Esophagus (tissue), 2 donors: ENCODE measurements at regions not wholly inside any gene's neighbourhood (a gene's known extent, or its start where the extent isn't known, plus 50 kb on each side); places are given as distances from the start of the nearest gene placed in this dataset.

Source experiments
- H3K27ac ChIP-seq, 2 donors: one replicate each; pipeline ENCODE4 v1.5.1; 2013; ENCODE audit warnings: low read depth in 2 of 2, mild to moderate bottlenecking in 2 of 2, inconsistent platforms in 1 of 2, low read length in 1 of 2, moderate library complexity in 1 of 2
- H3K27me3 ChIP-seq, 2 donors: one replicate each; pipeline ENCODE4 v1.6.1; 2013; ENCODE audit warnings: low read length in 2 of 2, control low read depth in 1 of 2, mild to moderate bottlenecking in 1 of 2; ENCODE audit not compliant: insufficient read depth in 2 of 2, control insufficient read depth in 1 of 2
- H3K36me3 ChIP-seq, 2 donors: one replicate each; pipeline ENCODE4 v1.6.1; 2013; ENCODE audit warnings: low read length in 1 of 2; ENCODE audit not compliant: control insufficient read depth in 2 of 2, insufficient read depth in 2 of 2
- H3K4me1 ChIP-seq, 2 donors: one replicate each; pipeline ENCODE4 v1.6.1; 2013; ENCODE audit warnings: low read length in 1 of 2; ENCODE audit not compliant: control insufficient read depth in 2 of 2, insufficient read depth in 2 of 2
- H3K4me3 ChIP-seq, 2 donors: one replicate each; pipeline ENCODE4 v1.5.1; 2013; ENCODE audit warnings: low read length in 2 of 2, mild to moderate bottlenecking in 2 of 2, low read depth in 1 of 2, moderate library complexity in 1 of 2
- H3K9me3 ChIP-seq, 2 donors: one replicate each; pipeline ENCODE4 v1.6.1; 2013; ENCODE audit warnings: mild to moderate bottlenecking in 2 of 2, low read depth in 1 of 2, low read length in 1 of 2, moderate library complexity in 1 of 2; ENCODE audit not compliant: control insufficient read depth in 2 of 2, insufficient read depth in 1 of 2
- WGBS, 2 donors: extraction: QIAGEN DNeasy Blood & Tissue Kit; methylation state at CpG; one replicate each; pipeline ENCODE4 v1.1.7; 2013; 5-methylcytosine and 5-hydroxymethylcytosine counted together
- donor health status: healthy with polysubstance abuse.
- donor health status: Bipolar disorder and iron deficiency.

DNA sequence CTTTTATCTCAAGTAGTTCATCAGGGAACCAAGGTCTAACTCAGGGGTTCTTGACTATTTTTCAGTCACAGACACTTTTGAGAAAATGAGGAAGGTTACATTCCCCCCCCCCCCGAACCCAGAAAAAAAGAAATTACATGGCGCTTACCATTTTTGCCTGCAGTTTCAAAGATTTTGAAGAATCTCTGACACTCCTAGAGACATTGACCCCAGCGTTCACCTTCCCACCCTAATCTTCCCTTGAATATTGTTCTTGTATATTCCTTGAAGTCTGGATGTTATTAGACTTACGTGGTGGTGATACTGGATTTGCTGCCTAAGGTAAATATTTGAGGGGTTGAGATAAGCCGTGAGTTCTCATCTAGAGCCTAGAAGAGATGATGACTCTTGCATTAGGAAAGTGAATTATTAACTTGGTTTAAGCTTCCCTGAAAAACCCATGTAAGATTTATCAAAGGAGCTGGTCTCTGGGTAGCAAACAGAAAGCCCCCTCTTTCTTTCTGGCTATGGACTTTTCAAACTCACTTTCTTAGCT is 245.7 kb upstream of the FOXK1 start:
- no peak overlapping the region for H3K4me3 ChIP-seq
- 44 to 60% methylated on average over 5 of the region's 5 CpGs for WGBS, 2 donors
- H3K4me1 ChIP-seq: no peaks in the 10 kb centered on the region
- H3K9me3 ChIP-seq: peaks cover 0 to 3% of the 10 kb centered on the region in 2 donors
- H3K27ac ChIP-seq: no peak overlapping the region
- peaks cover 0 to 3% of the 10 kb centered on the region in 2 donors for H3K27me3 ChIP-seq
- H3K36me3 ChIP-seq: no peaks in the 10 kb centered on the region

- H3K9me3 ChIP-seq: peaks cover 0 to 3% of the 10 kb centered on the region in 2 donors
- no peak overlapping the region for H3K27ac ChIP-seq
- H3K4me3 ChIP-seq: no peak overlapping the region
- peaks cover 0 to 3% of the 10 kb centered on the region in 2 donors for H3K27me3 ChIP-seq
- H3K4me1 ChIP-seq: no peaks in the 10 kb centered on the region
- H3K36me3 ChIP-seq: no peaks in the 10 kb centered on the region
- WGBS, 2 donors: 35 to 47% methylated on average over 3 of the region's 3 CpGs
Observed at GRCh38 chr7:4436936-4437335, 245.2 kb upstream of the FOXK1 start.

DNA sequence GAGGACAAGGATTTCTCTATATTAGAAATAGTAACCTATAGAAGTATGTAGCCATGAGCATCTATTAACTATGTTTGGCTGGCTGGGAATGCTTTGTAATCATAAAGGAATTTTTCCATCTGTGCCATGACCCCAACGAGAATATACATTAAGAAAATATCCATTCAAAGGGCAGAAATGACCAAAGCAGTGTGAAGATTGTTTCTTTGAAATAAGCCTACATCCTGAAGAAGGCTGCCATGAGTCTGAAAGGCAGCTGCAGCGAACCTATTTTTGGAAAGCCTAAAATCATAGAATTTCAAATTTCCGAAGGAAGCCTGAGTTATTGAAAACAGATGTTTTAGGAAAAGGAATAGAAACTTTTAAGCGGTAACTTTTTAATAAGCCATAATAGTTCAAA is 244.2 kb upstream of the FOXK1 start:
- 56 to 65% methylated on average over 4 of the region's 4 CpGs for WGBS, 2 donors
- H3K9me3 ChIP-seq: peaks cover 0 to 3% of the 10 kb centered on the region in 2 donors
- H3K4me3 ChIP-seq: no peak overlapping the region
- H3K36me3 ChIP-seq: no peaks in the 10 kb centered on the region
- no peaks in the 10 kb centered on the region for H3K4me1 ChIP-seq
- H3K27ac ChIP-seq: no peak overlapping the region
- peaks cover 0 to 3% of the 10 kb centered on the region in 2 donors for H3K27me3 ChIP-seq

DNA sequence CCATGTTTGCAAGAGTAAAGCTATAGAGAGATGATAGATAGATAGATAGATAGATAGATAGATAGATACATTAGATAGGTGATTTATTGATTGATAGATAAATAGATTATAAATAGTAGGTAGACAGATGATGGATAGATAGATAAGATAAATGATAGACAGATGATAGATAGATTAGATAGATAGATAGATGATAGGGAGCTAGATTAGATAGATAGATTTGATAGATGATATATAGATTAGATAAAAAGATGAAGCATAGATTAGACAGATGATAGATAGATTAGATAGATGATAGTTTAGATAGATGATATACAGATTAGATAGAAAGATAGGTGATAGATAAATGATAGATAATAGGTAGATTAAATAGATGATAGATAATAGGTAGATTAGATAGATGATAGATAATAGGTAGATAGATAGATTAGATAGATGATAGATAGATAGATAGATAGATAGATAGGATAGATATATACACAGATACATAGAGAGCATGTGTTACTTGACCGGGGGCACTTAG is 243.3 kb upstream of the FOXK1 start:
- no peaks in the 10 kb centered on the region for H3K4me1 ChIP-seq
- 84 to 96% methylated on average over 1 of the region's 1 CpG for WGBS, 2 donors

DNA sequence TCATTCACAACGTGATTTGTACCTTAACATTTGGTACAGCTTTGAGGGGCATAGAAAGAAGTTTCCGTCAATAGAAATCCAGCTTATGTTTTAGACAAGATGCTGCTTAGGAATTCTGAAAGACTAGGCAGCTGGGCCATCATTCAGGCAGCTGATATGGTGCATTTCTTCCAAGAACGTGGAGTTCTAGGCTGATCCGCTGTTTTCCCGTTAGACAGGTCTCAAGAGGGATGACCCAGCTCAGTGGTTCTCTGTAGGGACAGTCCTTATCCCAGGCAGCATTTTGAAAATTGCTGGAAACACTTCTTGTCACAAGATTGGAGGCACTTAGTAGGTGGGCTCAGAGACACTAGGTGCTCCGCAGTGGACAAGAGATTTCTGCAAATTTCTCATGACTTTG is 242.7 kb upstream of the FOXK1 start:
- H3K27me3 ChIP-seq: peaks cover 0 to 3% of the 10 kb centered on the region in 2 donors
- 72 to 79% methylated on average over 6 of the region's 6 CpGs for WGBS, 2 donors
- H3K9me3 ChIP-seq: peaks cover 0 to 3% of the 10 kb centered on the region in 2 donors
- no peaks in the 10 kb centered on the region for H3K4me1 ChIP-seq
- no peaks in the 10 kb centered on the region for H3K36me3 ChIP-seq
- H3K4me3 ChIP-seq: no peak overlapping the region
- H3K27ac ChIP-seq: no peak overlapping the region

More for the DNA sequence above, 243.3 kb upstream of the FOXK1 start:
- H3K27me3 ChIP-seq: peaks cover 0 to 3% of the 10 kb centered on the region in 2 donors
- H3K27ac ChIP-seq: no peak overlapping the region
- no peaks in the 10 kb centered on the region for H3K36me3 ChIP-seq
- H3K4me3 ChIP-seq: no peak overlapping the region
- peaks cover 0 to 3% of the 10 kb centered on the region in 2 donors for H3K9me3 ChIP-seq

DNA sequence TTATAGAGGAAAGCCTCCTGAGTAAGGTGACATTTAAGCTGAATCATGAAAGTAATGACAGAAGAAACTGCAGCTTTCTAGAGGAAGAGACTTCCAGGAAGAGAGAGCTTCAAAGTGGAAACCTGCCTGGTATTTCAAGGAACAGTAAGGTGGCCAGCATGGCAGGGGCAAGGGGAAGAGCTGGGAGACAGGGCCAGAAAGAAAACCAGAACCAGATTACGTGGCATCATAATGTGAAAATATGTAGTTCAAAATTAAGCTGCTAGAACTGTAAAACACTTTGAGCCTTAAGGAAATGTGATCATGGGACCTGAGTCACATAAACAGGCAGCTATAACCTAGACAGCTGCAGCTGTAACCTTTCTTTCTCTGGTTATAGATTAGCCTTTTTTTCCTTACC is 238.0 kb upstream of the FOXK1 start:
- peaks cover 0 to 3% of the 10 kb centered on the region in 2 donors for H3K27me3 ChIP-seq
- H3K9me3 ChIP-seq: no peaks in the 10 kb centered on the region
- H3K27ac ChIP-seq: no peak overlapping the region
- 32 to 63% methylated on average over 1 of the region's 1 CpG for WGBS, 2 donors
- no peak overlapping the region for H3K4me3 ChIP-seq
- no peaks in the 10 kb centered on the region for H3K4me1 ChIP-seq
- H3K36me3 ChIP-seq: no peaks in the 10 kb centered on the region

- Histone ChIP-seq H3K27me3 (no peaks in the 10 kb centered on the region), H3K4me3 (no peak overlapping the region), H3K4me1 (no peaks in the 10 kb centered on the region), H3K36me3 (no peaks in the 10 kb centered on the region), H3K9me3 (no peaks in the 10 kb centered on the region), H3K27ac (no peak overlapping the region)
- 86 to 96% methylated on average over 2 of the region's 2 CpGs for WGBS, 2 donors
Observed at GRCh38 chr7:4445777-4446176, 236.3 kb upstream of the FOXK1 start.

DNA sequence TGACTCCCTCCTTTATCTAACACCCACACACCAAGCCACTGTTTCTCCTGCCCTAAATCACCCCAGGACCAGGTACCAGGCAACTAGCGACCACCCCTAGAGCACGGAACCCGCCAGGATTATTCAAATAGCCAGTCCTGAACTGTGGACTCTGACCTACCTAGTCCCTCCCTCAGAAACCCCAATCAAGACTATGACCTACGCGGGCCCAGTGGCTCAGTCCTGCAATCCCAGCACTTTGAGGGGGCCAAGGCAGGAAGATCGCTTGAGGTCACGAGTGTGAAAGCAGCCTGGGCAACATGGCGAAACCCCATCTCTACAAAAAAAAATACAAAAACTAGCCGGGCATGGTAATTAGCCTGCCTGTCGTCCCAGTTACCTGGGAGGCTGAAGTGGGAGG is 232.8 kb upstream of the FOXK1 start:
- H3K27me3 ChIP-seq: no peaks in the 10 kb centered on the region
- H3K27ac ChIP-seq: no peak overlapping the region
- WGBS, 2 donors: 85 to 90% methylated on average over 10 of the region's 10 CpGs
- no peaks in the 10 kb centered on the region for H3K4me1 ChIP-seq
- no peaks in the 10 kb centered on the region for H3K36me3 ChIP-seq
- H3K4me3 ChIP-seq: no peak overlapping the region
- no peaks in the 10 kb centered on the region for H3K9me3 ChIP-seq

DNA sequence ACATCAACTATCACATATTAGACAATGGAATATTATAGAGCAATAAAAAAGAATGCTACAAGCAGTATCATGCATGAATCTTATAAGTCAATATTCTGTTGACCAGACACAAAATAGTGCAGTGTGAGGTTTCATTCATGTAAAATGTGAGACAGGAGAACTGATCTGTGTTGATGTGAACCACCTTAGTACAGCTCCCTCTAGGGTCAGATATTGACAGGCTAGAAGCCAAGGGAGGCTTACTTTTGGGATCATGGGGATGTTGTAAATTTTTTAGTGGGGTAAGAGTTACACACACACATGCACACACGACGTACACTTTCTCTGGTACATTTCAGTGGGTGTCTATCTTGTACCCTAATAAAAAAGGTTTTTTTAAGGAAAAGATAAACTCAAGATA is 231.6 kb upstream of the FOXK1 start:
- no peak overlapping the region for H3K27ac ChIP-seq
- no peaks in the 10 kb centered on the region for H3K4me1 ChIP-seq
- WGBS, 2 donors: 92 to 93% methylated on average over 2 of the region's 2 CpGs
- no peaks in the 10 kb centered on the region for H3K36me3 ChIP-seq
- H3K9me3 ChIP-seq: no peaks in the 10 kb centered on the region
- no peaks in the 10 kb centered on the region for H3K27me3 ChIP-seq
- no peak overlapping the region for H3K4me3 ChIP-seq

- Histone ChIP-seq H3K27me3 (no peaks in the 10 kb centered on the region), H3K36me3 (no peaks in the 10 kb centered on the region), H3K9me3 (peaks cover 0 to 4% of the 10 kb centered on the region in 2 donors), H3K27ac (no peak overlapping the region), H3K4me1 (no peaks in the 10 kb centered on the region), H3K4me3 (no peak overlapping the region)
- 88 to 91% methylated on average over 2 of the region's 2 CpGs for WGBS, 2 donors
Observed at GRCh38 chr7:4460597-4460996, 221.5 kb upstream of the FOXK1 start.
